ENCODE measurements at regions not wholly inside any gene's neighbourhood (a gene's known extent, or its start where the extent isn't known, plus 50 kb on each side); places are given as distances from the start of the nearest gene placed in this dataset.
A peak's percentile ranks its signal among the peaks of the same experiment; 100 is the strongest.

DNA sequence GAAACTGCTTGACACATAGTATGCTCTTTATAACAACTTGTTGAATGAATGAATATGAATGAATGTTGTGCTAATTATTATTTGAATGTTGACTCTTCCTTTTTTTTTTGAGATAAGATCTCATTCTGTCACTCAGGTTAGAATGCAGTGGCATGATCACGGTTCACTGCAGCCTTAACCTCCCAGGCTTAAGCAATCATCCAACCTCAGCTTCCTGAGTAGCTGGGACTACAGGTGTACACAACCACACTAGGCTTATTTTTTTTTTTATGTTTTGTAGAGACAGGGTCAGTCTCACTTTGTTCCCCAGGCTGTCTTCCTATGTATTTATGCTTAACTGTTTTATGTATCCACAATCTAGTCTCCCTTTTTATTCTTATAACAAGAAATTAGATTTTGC lies 114.7 kb upstream of the WDFY3 start:
- TF ChIP-seq, protein P1, sequence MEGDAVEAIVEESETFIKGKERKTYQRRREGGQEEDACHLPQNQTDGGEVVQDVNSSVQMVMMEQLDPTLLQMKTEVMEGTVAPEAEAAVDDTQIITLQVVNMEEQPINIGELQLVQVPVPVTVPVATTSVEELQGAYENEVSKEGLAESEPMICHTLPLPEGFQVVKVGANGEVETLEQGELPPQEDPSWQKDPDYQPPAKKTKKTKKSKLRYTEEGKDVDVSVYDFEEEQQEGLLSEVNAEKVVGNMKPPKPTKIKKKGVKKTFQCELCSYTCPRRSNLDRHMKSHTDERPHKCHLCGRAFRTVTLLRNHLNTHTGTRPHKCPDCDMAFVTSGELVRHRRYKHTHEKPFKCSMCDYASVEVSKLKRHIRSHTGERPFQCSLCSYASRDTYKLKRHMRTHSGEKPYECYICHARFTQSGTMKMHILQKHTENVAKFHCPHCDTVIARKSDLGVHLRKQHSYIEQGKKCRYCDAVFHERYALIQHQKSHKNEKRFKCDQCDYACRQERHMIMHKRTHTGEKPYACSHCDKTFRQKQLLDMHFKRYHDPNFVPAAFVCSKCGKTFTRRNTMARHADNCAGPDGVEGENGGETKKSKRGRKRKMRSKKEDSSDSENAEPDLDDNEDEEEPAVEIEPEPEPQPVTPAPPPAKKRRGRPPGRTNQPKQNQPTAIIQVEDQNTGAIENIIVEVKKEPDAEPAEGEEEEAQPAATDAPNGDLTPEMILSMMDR (IDR thresholded peaks at IDR 0.05; ENCODE audit: low read depth, low read length) = no peak

GRCh38 chr4:85084371-85085094 lies 118.0 kb upstream of the WDFY3 start:
- H3K4me3 ChIP-seq (ENCODE audit: low read depth, low read length) = no peak overlapping the region
- TF ChIP-seq, protein P1 (IDR thresholded peaks at IDR 0.05; ENCODE audit: low read depth, low read length) = peak; percentile 50

More for the DNA sequence above, 114.7 kb upstream of the WDFY3 start:
- no peak overlapping the region for H3K4me3 ChIP-seq (ENCODE audit: low read depth, low read length)

GRCh38 chr4:85086721-85087120 lies 120.2 kb upstream of the WDFY3 start:
- H3K4me3 ChIP-seq (ENCODE audit: low read depth, low read length) = no peak overlapping the region
- TF ChIP-seq, protein P1 (IDR thresholded peaks at IDR 0.05; ENCODE audit: low read depth, low read length) = no peak

DNA sequence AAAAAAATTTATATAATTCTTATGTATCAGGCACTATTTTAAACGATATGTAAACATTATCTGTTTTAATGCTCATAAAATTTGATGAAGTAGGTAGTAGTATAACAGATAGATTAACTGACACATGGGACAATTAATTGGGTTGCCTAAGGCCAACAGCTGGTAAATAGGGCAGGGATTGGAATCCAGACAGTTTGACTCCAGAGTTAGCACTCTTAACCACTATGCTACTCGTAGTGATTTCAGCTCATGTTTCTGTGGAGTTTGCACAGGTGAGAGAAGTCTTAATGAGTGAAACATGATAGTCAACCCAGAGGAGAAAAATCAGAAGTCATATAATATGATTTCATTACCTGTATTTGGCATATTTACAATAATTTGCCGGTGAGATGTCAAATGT lies 126.0 kb upstream of the WDFY3 start:
- TF ChIP-seq, protein P1 (IDR thresholded peaks at IDR 0.05; ENCODE audit: low read depth, low read length) = no peak

DNA sequence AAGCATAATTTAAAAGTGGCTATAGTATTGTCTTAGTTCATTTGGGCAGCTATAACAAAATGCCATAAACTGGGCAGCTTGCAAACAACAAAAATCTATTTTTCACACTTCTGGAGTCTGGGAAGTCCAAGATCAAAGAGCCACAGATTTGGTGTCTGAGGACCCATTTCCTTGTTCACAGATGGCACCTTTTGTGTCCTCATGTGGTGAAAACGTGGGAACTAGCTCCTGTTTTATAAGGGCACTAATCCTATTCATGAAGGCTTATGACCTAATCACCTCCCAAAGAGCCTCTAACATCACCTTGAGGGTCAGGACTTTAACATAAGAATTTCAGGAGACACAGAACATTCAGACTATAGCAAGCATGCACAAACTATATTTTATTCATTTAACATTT lies 126.5 kb upstream of the WDFY3 start:
- TF ChIP-seq, protein P1 (IDR thresholded peaks at IDR 0.05; ENCODE audit: low read depth, low read length) = no peak
- no peak overlapping the region for H3K4me3 ChIP-seq (ENCODE audit: low read depth, low read length)

More for the DNA sequence above, 126.0 kb upstream of the WDFY3 start:
- H3K4me3 ChIP-seq (ENCODE audit: low read depth, low read length) = no peak overlapping the region

GRCh38 chr4:85094735-85095134 lies 128.2 kb upstream of the WDFY3 start:
- H3K4me3 ChIP-seq (ENCODE audit: low read depth, low read length) = no peak overlapping the region
- TF ChIP-seq, protein P1 (IDR thresholded peaks at IDR 0.05; ENCODE audit: low read depth, low read length) = no peak

- no peak overlapping the region for H3K4me3 ChIP-seq (ENCODE audit: low read depth, low read length)
- TF ChIP-seq, protein P1 (IDR thresholded peaks at IDR 0.05; ENCODE audit: low read depth, low read length) = no peak
These were observed 136.1 kb upstream of the WDFY3 start for GRCh38 chr4:85102606-85103005.

All from WI38 (cell line).